ENCODE measurements at regions not wholly inside any gene's neighbourhood (a gene's known extent, or its start where the extent isn't known, plus 50 kb on each side); places are given as distances from the start of the nearest gene placed in this dataset.

GRCh38 chr1:200231787-200232231 is 178.0 kb downstream of the ZNF281 start:
- DNase-seq (ENCODE audit: low spot score) = no peak
- ATAC-seq = no peak
- intact Hi-C loops (cut with DNase I) = no loop called here

DNA sequence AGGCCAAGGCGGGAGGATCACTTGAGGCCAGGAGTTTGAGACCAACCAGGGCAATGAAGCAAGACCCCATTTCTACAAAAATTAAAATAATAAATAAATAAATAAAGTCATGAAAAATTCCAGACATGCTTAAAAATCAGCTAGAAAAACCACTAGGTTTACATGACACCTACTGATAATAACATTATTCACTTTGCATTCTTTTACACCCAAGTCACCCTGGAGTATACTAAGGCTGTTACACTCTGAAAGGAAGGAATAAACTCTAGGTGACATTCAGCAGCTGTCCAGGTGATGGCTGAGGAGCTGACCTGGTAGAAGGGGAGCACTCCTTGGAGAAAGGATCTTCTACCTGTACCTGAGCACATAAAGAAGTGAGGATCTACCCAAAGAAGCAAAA is 179.2 kb downstream of the ZNF281 start:
- no peak for DNase-seq (ENCODE audit: low spot score)
- intact Hi-C loops (cut with DNase I) = no loop called here
- no peak for ATAC-seq

GRCh38 chr1:200228486-200228885 is 181.3 kb downstream of the ZNF281 start:
- no peak for DNase-seq (ENCODE audit: low spot score)
- no peak for ATAC-seq
- intact Hi-C loops (cut with DNase I) = no loop called here

GRCh38 chr1:200228081-200228480 is 181.8 kb downstream of the ZNF281 start:
- DNase-seq (ENCODE audit: low spot score) (no peak), ATAC-seq (no peak)
- intact Hi-C loops (cut with DNase I) = no loop called here
